ENCODE measurements at regions not wholly inside any gene's neighbourhood (a gene's known extent, or its start where the extent isn't known, plus 50 kb on each side); places are given as distances from the start of the nearest gene placed in this dataset.

DNA sequence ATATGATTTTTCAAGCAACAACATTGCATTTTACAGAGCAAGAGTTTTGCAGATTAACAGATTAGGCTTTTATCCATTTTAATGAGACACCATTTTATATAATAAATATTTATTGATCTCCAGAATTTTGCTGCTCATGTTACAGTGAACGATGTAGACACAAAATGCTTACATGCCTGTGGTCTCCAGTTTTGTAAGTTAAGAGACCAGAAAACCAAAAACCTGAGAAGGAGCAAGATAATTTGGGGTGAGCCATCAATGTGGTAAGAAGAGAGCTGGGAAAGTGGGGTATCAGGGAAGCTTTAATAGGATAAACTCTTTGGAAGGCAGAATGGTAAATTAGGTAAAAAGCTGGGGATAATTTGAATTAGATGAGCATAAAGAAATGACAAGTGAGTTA lies 2100.5 kb upstream of the PCDH20 start:
- CTCF ChIA-PET: no interaction called here
- H3K9me3 Mint-ChIP-seq: no peaks in the 10 kb centered on the region
- H3K4me1 Mint-ChIP-seq: no peaks in the 10 kb centered on the region

DNA sequence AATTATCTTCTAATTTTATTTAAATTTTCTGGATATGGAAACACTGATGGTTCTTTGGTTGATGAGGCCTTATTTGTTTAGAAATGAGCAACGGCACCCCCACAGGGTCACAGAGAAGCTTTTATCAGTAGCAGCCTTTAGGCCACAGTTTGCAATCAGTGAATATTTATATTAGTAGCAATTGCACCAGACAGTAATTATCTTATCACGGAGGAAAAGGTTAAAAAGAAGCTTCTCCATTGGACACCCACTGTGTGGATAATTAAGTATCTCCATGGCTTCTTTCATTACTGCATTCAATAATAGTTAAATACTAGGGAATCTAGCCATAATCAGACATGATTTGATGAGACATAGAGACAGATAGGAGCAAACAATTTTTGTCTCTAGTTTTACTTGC lies 2099.2 kb upstream of the PCDH20 start:
- TF ChIP-seq ZNF121 (CRISPR knock-in tag; IDR thresholded peaks at IDR 0.05): no peak
- TF ChIP-seq, protein P1, sequence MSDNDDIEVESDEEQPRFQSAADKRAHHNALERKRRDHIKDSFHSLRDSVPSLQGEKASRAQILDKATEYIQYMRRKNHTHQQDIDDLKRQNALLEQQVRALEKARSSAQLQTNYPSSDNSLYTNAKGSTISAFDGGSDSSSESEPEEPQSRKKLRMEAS (CRISPR knock-in tag; IDR thresholded peaks at IDR 0.05): no peak
- TF ChIP-seq, protein P2, sequence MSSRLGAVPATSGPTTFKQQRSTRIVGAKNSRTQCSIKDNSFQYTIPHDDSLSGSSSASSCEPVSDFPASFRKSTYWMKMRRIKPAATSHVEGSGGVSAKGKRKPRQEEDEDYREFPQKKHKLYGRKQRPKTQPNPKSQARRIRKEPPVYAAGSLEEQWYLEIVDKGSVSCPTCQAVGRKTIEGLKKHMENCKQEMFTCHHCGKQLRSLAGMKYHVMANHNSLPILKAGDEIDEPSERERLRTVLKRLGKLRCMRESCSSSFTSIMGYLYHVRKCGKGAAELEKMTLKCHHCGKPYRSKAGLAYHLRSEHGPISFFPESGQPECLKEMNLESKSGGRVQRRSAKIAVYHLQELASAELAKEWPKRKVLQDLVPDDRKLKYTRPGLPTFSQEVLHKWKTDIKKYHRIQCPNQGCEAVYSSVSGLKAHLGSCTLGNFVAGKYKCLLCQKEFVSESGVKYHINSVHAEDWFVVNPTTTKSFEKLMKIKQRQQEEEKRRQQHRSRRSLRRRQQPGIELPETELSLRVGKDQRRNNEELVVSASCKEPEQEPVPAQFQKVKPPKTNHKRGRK (CRISPR knock-in tag; IDR thresholded peaks at IDR 0.05; ENCODE audit: borderline replicate concordance): no peak
- TF ChIP-seq ZNF219 (CRISPR knock-in tag; IDR thresholded peaks at IDR 0.05; ENCODE audit: borderline replicate concordance): no peak
- Mint-ChIP-seq H3K4me3 (no peak overlapping the region), H3K36me3 (no peaks in the 10 kb centered on the region), H3K9me3 (no peaks in the 10 kb centered on the region), H3K27ac (no peak overlapping the region), H3K4me1 (no peaks in the 10 kb centered on the region), H3K27me3 (ENCODE audit: low read depth) (no peaks in the 10 kb centered on the region)
- DNase-seq (ENCODE audit: low spot score) (no peak), ATAC-seq (no peak)
- ChIA-PET CTCF (no interaction called here), POLR2A (no interaction called here)

More for the DNA sequence above, 2100.5 kb upstream of the PCDH20 start:
- DNase-seq (ENCODE audit: low spot score) (no peak), ATAC-seq (no peak)
- Mint-ChIP-seq H3K27ac (no peak overlapping the region), H3K4me3 (no peak overlapping the region), H3K36me3 (no peaks in the 10 kb centered on the region), H3K27me3 (ENCODE audit: low read depth) (no peaks in the 10 kb centered on the region)
- TF ChIP-seq, protein P3, sequence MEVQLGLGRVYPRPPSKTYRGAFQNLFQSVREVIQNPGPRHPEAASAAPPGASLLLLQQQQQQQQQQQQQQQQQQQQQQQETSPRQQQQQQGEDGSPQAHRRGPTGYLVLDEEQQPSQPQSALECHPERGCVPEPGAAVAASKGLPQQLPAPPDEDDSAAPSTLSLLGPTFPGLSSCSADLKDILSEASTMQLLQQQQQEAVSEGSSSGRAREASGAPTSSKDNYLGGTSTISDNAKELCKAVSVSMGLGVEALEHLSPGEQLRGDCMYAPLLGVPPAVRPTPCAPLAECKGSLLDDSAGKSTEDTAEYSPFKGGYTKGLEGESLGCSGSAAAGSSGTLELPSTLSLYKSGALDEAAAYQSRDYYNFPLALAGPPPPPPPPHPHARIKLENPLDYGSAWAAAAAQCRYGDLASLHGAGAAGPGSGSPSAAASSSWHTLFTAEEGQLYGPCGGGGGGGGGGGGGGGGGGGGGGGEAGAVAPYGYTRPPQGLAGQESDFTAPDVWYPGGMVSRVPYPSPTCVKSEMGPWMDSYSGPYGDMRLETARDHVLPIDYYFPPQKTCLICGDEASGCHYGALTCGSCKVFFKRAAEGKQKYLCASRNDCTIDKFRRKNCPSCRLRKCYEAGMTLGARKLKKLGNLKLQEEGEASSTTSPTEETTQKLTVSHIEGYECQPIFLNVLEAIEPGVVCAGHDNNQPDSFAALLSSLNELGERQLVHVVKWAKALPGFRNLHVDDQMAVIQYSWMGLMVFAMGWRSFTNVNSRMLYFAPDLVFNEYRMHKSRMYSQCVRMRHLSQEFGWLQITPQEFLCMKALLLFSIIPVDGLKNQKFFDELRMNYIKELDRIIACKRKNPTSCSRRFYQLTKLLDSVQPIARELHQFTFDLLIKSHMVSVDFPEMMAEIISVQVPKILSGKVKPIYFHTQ (CRISPR knock-in tag; IDR thresholded peaks at IDR 0.05): no peak
- TF ChIP-seq ZNF138 (CRISPR knock-in tag; conservative IDR thresholded peaks at IDR 0.05): no peak
- TF ChIP-seq, protein P4, sequence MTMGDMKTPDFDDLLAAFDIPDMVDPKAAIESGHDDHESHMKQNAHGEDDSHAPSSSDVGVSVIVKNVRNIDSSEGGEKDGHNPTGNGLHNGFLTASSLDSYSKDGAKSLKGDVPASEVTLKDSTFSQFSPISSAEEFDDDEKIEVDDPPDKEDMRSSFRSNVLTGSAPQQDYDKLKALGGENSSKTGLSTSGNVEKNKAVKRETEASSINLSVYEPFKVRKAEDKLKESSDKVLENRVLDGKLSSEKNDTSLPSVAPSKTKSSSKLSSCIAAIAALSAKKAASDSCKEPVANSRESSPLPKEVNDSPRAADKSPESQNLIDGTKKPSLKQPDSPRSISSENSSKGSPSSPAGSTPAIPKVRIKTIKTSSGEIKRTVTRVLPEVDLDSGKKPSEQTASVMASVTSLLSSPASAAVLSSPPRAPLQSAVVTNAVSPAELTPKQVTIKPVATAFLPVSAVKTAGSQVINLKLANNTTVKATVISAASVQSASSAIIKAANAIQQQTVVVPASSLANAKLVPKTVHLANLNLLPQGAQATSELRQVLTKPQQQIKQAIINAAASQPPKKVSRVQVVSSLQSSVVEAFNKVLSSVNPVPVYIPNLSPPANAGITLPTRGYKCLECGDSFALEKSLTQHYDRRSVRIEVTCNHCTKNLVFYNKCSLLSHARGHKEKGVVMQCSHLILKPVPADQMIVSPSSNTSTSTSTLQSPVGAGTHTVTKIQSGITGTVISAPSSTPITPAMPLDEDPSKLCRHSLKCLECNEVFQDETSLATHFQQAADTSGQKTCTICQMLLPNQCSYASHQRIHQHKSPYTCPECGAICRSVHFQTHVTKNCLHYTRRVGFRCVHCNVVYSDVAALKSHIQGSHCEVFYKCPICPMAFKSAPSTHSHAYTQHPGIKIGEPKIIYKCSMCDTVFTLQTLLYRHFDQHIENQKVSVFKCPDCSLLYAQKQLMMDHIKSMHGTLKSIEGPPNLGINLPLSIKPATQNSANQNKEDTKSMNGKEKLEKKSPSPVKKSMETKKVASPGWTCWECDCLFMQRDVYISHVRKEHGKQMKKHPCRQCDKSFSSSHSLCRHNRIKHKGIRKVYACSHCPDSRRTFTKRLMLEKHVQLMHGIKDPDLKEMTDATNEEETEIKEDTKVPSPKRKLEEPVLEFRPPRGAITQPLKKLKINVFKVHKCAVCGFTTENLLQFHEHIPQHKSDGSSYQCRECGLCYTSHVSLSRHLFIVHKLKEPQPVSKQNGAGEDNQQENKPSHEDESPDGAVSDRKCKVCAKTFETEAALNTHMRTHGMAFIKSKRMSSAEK (CRISPR knock-in tag; IDR thresholded peaks at IDR 0.05; ENCODE audit: borderline replicate concordance): no peak
- TF ChIP-seq, protein P5, sequence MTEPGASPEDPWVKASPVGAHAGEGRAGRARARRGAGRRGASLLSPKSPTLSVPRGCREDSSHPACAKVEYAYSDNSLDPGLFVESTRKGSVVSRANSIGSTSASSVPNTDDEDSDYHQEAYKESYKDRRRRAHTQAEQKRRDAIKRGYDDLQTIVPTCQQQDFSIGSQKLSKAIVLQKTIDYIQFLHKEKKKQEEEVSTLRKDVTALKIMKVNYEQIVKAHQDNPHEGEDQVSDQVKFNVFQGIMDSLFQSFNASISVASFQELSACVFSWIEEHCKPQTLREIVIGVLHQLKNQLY (CRISPR knock-in tag; IDR thresholded peaks at IDR 0.05): no peak
- no peak for TF ChIP-seq NFYB (CRISPR knock-in tag; conservative IDR thresholded peaks at IDR 0.05; ENCODE audit: low read depth)
- TF ChIP-seq ZNF416 (CRISPR knock-in tag; IDR thresholded peaks at IDR 0.05): no peak
- POLR2A ChIA-PET: interaction anchor here (0.6 kb wide), 1 partner anchor 27 kb away, joined by 4 read pairs; no protein-coding TSS in a partner anchor

DNA sequence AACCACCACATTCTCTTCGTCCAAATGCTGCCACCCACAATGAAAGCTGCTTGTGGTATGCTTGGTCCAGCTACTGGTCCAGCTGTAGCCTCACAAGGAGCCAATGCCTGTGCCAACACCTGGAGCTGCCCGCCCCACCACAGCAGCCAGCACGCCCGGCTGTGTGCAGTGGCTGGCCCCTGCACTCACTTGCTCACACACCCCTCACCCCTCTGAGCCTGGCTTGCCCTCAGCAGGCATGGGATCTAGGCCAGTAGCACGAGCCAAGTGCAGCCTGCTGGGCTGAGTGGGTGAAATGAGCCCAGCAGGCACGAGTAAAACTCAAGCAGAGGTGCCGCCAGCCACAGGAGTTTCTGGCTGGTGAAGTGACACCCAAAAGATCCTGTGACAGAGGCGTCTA lies 2096.4 kb upstream of the PCDH20 start:
- Mint-ChIP-seq H3K36me3 (no peaks in the 10 kb centered on the region), H3K4me3 (no peak overlapping the region), H3K4me1 (no peaks in the 10 kb centered on the region), H3K27ac (no peak overlapping the region), H3K27me3 (ENCODE audit: low read depth) (no peaks in the 10 kb centered on the region), H3K9me3 (no peaks in the 10 kb centered on the region)
- DNase-seq (ENCODE audit: low spot score) (no peak), ATAC-seq (no peak; the same call in 1 of the 2 replicates)
- POLR2A ChIA-PET: no interaction called here
- CTCF ChIA-PET: no interaction called here
- no peak for TF ChIP-seq ZNF671 (CRISPR knock-in tag; IDR thresholded peaks at IDR 0.05)
- TF ChIP-seq, protein P6, sequence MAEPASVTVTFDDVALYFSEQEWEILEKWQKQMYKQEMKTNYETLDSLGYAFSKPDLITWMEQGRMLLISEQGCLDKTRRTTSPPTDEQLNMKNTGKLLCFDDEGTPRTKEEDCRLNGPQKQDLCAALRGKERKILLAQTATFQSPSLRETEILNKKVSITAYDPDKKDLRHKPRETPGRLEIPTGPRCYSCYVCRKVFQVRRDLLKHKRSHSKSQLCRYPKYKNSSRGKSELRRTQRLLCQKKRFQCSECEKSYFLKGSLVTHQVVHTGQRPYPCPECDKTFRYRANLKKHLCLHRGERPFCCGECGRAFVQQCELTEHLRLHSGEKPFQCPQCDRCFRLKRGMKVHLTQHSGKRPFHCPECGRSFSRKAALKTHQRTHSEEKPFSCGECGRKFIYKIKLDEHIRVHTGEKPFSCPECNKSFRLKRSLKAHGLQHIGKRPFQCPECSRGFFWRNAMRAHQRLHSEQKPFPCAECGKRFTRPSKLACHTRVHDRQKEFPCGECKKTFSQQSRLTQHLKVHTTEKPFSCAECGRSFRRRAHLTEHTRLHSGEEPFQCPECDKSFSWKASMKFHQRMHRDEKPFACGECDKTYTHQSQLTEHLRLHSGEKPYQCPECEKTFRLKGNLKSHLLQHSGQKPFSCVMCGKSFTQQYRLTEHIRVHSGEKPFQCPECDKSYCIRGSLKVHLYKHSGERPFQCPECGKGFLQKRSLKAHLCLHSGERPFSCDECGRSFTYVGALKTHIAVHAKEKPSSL (CRISPR knock-in tag; conservative IDR thresholded peaks at IDR 0.05): no peak
- TF ChIP-seq, protein P7, sequence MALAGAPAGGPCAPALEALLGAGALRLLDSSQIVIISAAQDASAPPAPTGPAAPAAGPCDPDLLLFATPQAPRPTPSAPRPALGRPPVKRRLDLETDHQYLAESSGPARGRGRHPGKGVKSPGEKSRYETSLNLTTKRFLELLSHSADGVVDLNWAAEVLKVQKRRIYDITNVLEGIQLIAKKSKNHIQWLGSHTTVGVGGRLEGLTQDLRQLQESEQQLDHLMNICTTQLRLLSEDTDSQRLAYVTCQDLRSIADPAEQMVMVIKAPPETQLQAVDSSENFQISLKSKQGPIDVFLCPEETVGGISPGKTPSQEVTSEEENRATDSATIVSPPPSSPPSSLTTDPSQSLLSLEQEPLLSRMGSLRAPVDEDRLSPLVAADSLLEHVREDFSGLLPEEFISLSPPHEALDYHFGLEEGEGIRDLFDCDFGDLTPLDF (CRISPR knock-in tag; IDR thresholded peaks at IDR 0.05): no peak
- TF ChIP-seq, protein P8, sequence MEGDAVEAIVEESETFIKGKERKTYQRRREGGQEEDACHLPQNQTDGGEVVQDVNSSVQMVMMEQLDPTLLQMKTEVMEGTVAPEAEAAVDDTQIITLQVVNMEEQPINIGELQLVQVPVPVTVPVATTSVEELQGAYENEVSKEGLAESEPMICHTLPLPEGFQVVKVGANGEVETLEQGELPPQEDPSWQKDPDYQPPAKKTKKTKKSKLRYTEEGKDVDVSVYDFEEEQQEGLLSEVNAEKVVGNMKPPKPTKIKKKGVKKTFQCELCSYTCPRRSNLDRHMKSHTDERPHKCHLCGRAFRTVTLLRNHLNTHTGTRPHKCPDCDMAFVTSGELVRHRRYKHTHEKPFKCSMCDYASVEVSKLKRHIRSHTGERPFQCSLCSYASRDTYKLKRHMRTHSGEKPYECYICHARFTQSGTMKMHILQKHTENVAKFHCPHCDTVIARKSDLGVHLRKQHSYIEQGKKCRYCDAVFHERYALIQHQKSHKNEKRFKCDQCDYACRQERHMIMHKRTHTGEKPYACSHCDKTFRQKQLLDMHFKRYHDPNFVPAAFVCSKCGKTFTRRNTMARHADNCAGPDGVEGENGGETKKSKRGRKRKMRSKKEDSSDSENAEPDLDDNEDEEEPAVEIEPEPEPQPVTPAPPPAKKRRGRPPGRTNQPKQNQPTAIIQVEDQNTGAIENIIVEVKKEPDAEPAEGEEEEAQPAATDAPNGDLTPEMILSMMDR (IDR thresholded peaks at IDR 0.05): no peak
- TF ChIP-seq, protein P9, sequence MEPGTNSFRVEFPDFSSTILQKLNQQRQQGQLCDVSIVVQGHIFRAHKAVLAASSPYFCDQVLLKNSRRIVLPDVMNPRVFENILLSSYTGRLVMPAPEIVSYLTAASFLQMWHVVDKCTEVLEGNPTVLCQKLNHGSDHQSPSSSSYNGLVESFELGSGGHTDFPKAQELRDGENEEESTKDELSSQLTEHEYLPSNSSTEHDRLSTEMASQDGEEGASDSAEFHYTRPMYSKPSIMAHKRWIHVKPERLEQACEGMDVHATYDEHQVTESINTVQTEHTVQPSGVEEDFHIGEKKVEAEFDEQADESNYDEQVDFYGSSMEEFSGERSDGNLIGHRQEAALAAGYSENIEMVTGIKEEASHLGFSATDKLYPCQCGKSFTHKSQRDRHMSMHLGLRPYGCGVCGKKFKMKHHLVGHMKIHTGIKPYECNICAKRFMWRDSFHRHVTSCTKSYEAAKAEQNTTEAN (CRISPR knock-in tag; IDR thresholded peaks at IDR 0.05): no peak
